NCI-H146 treated with DMSO at 0.1 percent for 48 hours (cell line): ENCODE measurements at regions not wholly inside any gene's neighbourhood (a gene's known extent, or its start where the extent isn't known, plus 50 kb on each side); places are given as distances from the start of the nearest gene placed in this dataset.
A peak's percentile ranks its signal among the peaks of the same experiment; 100 is the strongest.

Experiments
- DNase-seq: peaks from one replicate; lab custom pipeline; 2025; ENCODE audit not compliant: unreplicated experiment; lab: John Stamatoyannopoulos, UW

GRCh38 chr12:24109381-24110039 is 160.0 kb upstream of the SOX5 start:
- peak; percentile 11 for DNase-seq

- DNase-seq = no peak
These were observed 153.2 kb upstream of the SOX5 start for GRCh38 chr12:24102676-24103075.

- DNase-seq = no peak
These were observed 150.1 kb upstream of the SOX5 start for GRCh38 chr12:24099576-24099975.

- no peak for DNase-seq
These were observed 145.8 kb upstream of the SOX5 start for GRCh38 chr12:24095245-24095644.

- DNase-seq = no peak
These were observed 140.0 kb upstream of the SOX5 start for GRCh38 chr12:24089510-24089890.

GRCh38 chr12:24088751-24089509 is 139.5 kb upstream of the SOX5 start:
- no peak for DNase-seq

GRCh38 chr12:24087294-24087693 is 137.8 kb upstream of the SOX5 start:
- DNase-seq = no peak

- DNase-seq = no peak
These were observed 135.3 kb upstream of the SOX5 start for GRCh38 chr12:24084800-24085199.

- no peak for DNase-seq
These were observed 134.4 kb upstream of the SOX5 start for GRCh38 chr12:24083838-24084237.

GRCh38 chr12:24081606-24082005 is 132.1 kb upstream of the SOX5 start:
- no peak for DNase-seq

- DNase-seq = no peak
These were observed 131.6 kb upstream of the SOX5 start for GRCh38 chr12:24081092-24081529.

GRCh38 chr12:24080465-24080864 is 131.0 kb upstream of the SOX5 start:
- DNase-seq = no peak

- no peak for DNase-seq
These were observed 129.6 kb upstream of the SOX5 start for GRCh38 chr12:24079083-24079482.

GRCh38 chr12:24078318-24078765 is 128.9 kb upstream of the SOX5 start:
- DNase-seq = no peak

GRCh38 chr12:24077161-24077560 is 127.7 kb upstream of the SOX5 start:
- DNase-seq = no peak

- DNase-seq = no peak
These were observed 126.2 kb upstream of the SOX5 start for GRCh38 chr12:24075650-24076049.

GRCh38 chr12:24073170-24073810 is 123.8 kb upstream of the SOX5 start:
- no peak for DNase-seq

GRCh38 chr12:24072302-24072701 is 122.8 kb upstream of the SOX5 start:
- DNase-seq = no peak

GRCh38 chr12:24071842-24072241 is 122.4 kb upstream of the SOX5 start:
- DNase-seq = no peak

- peak; percentile 70 for DNase-seq
These were observed 120.3 kb upstream of the SOX5 start for GRCh38 chr12:24069532-24070395.

GRCh38 chr12:24066865-24067264 is 117.4 kb upstream of the SOX5 start:
- no peak for DNase-seq
